IMR-90 (cell line): ENCODE measurements at regions not wholly inside any gene's neighbourhood (a gene's known extent, or its start where the extent isn't known, plus 50 kb on each side); places are given as distances from the start of the nearest gene placed in this dataset.

Experiments
- ATAC-seq: fragments of 200-7000 bp; cut with Tn5 transposase; 2 replicates; pipeline ENCODE4 v1.9.1; 2020; ENCODE audit warnings: low read depth, mild to moderate bottlenecking, moderate library complexity
- BruUV-seq: library from RNA; stranded (reverse); fragments of 400-500 nt; replicated peaks from 2 replicates; lab custom pipeline; 2021; lab: Mats Ljungman, UMichigan
- CTCF ChIA-PET: fragments of 300-600 bp; formaldehyde crosslinking; extraction: SDS; loops from one replicate; lab custom pipeline; 2021; ENCODE audit warnings: antibody characterized with exemption; lab: Yijun Ruan, JAX
- POLR2A ChIA-PET: fragments of 300-600 bp; sonication (Branson Sonifier 250); formaldehyde crosslinking; loops from one replicate; lab custom pipeline; 2022; ENCODE audit warnings: antibody characterized with exemption; ENCODE audit not compliant: unreplicated experiment; lab: Charles Lee
- DNase-seq: peaks from one replicate; pipeline ENCODE4 v3.0.0; 2013
- H2AFZ ChIP-seq: replicated peaks from 2 replicates; pipeline ENCODE3; 2013; ENCODE audit warnings: low read length, mild to moderate bottlenecking; ENCODE audit not compliant: poor library complexity
- H2AK5ac ChIP-seq: 2 replicates; pipeline ENCODE4 v1.6.1; 2013; ENCODE audit warnings: low read depth, low read length, inconsistent platforms
- H2AK9ac ChIP-seq: replicated peaks from 2 replicates; pipeline ENCODE3; 2013; ENCODE audit warnings: mild to moderate bottlenecking, low read depth, low read length, moderate library complexity; ENCODE audit not compliant: poor library complexity
- H2BK120ac ChIP-seq: 2 replicates; pipeline ENCODE4 v1.6.1; 2013; ENCODE audit warnings: low read depth, low read length, inconsistent platforms
- H2BK15ac ChIP-seq: 3 replicates; pipeline ENCODE4 v1.6.1; 2013; ENCODE audit warnings: low read depth, low read length, inconsistent platforms
- H2BK20ac ChIP-seq: 2 replicates; pipeline ENCODE4 v1.6.1; 2013; ENCODE audit warnings: low read depth, mild to moderate bottlenecking, inconsistent platforms, low read length, moderate library complexity
- H2BK5ac ChIP-seq: 2 replicates; pipeline ENCODE4 v1.6.1; 2013; ENCODE audit warnings: mild to moderate bottlenecking, low read depth, low read length, inconsistent platforms; ENCODE audit not compliant: poor library complexity, severe bottlenecking
- H3K14ac ChIP-seq: replicated peaks from 2 replicates; pipeline ENCODE4 v1.6.1; 2013; ENCODE audit warnings: low read depth, low read length, inconsistent platforms
- H3K18ac ChIP-seq: 2 replicates; pipeline ENCODE4 v1.6.1; 2013; ENCODE audit warnings: low read depth, low read length, control low read depth
- H3K23ac ChIP-seq: 2 replicates; pipeline ENCODE4 v1.6.1; 2013; ENCODE audit warnings: low read depth, low read length, inconsistent platforms
- H3K27ac ChIP-seq: 2 replicates; pipeline ENCODE4 v1.5.1; 2013; ENCODE audit warnings: mild to moderate bottlenecking, control low read depth, low read length; ENCODE audit not compliant: insufficient read depth
- H3K27me3 ChIP-seq: 2 replicates; pipeline ENCODE4 v1.6.1; 2013; ENCODE audit warnings: low read length; ENCODE audit not compliant: control insufficient read depth, insufficient read depth
- H3K36me3 ChIP-seq: 2 replicates; pipeline ENCODE4 v1.6.1; 2013; ENCODE audit warnings: low read length, mixed read lengths; ENCODE audit not compliant: control insufficient read depth, insufficient read depth
- H3K4ac ChIP-seq: 2 replicates; pipeline ENCODE4 v1.6.1; 2013; ENCODE audit warnings: low read depth, low read length, inconsistent platforms
- H3K4me1 ChIP-seq: 2 replicates; pipeline ENCODE4 v1.6.1; 2013; ENCODE audit warnings: low read length, mixed read lengths; ENCODE audit not compliant: control insufficient read depth, insufficient read depth
- H3K4me2 ChIP-seq: 2 replicates; pipeline ENCODE4 v1.6.1; 2013; ENCODE audit warnings: low read depth, mild to moderate bottlenecking, control low read depth, low read length, moderate library complexity
- H3K4me3 ChIP-seq: 2 replicates; pipeline ENCODE4 v1.5.1; 2013; ENCODE audit warnings: low read depth, mild to moderate bottlenecking, control low read depth, low read length, moderate library complexity; ENCODE audit not compliant: insufficient read depth
- H3K56ac ChIP-seq: 2 replicates; pipeline ENCODE4 v1.6.1; 2013; ENCODE audit warnings: low read length, inconsistent platforms; ENCODE audit not compliant: insufficient read depth; ENCODE audit errors: extremely low read depth
- H3K79me1 ChIP-seq, 2 experiments: 2 replicates each; pipeline ENCODE4 v1.6.1; 2013; ENCODE audit warnings: low read length in 2 of 2, inconsistent platforms in 1 of 2, low read depth in 1 of 2
- H3K9ac ChIP-seq: 2 replicates; pipeline ENCODE4 v1.6.1; 2013; ENCODE audit warnings: low read depth, low read length, control low read depth
- H3K9me1 ChIP-seq: 2 replicates; pipeline ENCODE4 v1.6.1; 2013; ENCODE audit warnings: low read length, inconsistent platforms; ENCODE audit not compliant: insufficient read depth
- H3K9me3 ChIP-seq: 2 replicates; pipeline ENCODE4 v1.6.1; 2013; ENCODE audit warnings: low read length; ENCODE audit not compliant: control insufficient read depth, insufficient read depth
- H4K20me1 ChIP-seq: 2 replicates; pipeline ENCODE4 v1.6.1; 2013; ENCODE audit warnings: low read length, inconsistent platforms; ENCODE audit not compliant: insufficient read depth
- H4K5ac ChIP-seq: 2 replicates; pipeline ENCODE4 v1.6.1; 2013; ENCODE audit warnings: mild to moderate bottlenecking, low read depth, low read length, control low read depth
- H4K8ac ChIP-seq, 2 experiments: 2 replicates each; pipeline ENCODE4 v1.6.1; 2013; ENCODE audit warnings: low read depth in 2 of 2, low read length in 2 of 2, control low read depth in 1 of 2, inconsistent platforms in 1 of 2
- H4K91ac ChIP-seq: 2 replicates; pipeline ENCODE4 v1.6.1; 2013; ENCODE audit warnings: low read depth, low read length, inconsistent platforms; ENCODE audit not compliant: insufficient read depth
- BHLHE40 ChIP-seq: fragments of 150-350 bp; IDR thresholded peaks from 2 replicates; pipeline ENCODE4 v1.6.1; 2016; ENCODE audit warnings: mild to moderate bottlenecking, low read depth, low read length
- CEBPB ChIP-seq: IDR thresholded peaks from 2 replicates; pipeline ENCODE4 v1.6.1; 2012; ENCODE audit warnings: low read depth, low read length, improper control_type of control experiment
- CHD1 ChIP-seq: IDR thresholded peaks from 2 replicates; pipeline ENCODE4 v1.6.1; 2012; ENCODE audit warnings: low read depth, low read length, improper control_type of control experiment
- CTCF ChIP-seq: conservative IDR thresholded peaks from 2 replicates; pipeline ENCODE4 v1.5.1; 2012; ENCODE audit warnings: mild to moderate bottlenecking, low read depth, low read length, improper control_type of control experiment
- ELK1 ChIP-seq: fragments of 150-350 bp; IDR thresholded peaks from 2 replicates; pipeline ENCODE4 v1.6.1; 2016; ENCODE audit warnings: low read depth, mild to moderate bottlenecking, low read length, moderate library complexity, borderline replicate concordance
- FOS ChIP-seq: fragments of 150-350 bp; IDR thresholded peaks from 2 replicates; pipeline ENCODE4 v1.6.1; 2016; ENCODE audit warnings: low read depth, low read length
- MAFK ChIP-seq: IDR thresholded peaks from 2 replicates; pipeline ENCODE4 v1.6.1; 2012; ENCODE audit warnings: low read depth, low read length, improper control_type of control experiment
- MAZ ChIP-seq: IDR thresholded peaks from 2 replicates; pipeline ENCODE4 v1.6.1; 2012; ENCODE audit warnings: low read depth, mild to moderate bottlenecking, low read length, improper control_type of control experiment, moderate library complexity, borderline replicate concordance
- MXI1 ChIP-seq: IDR thresholded peaks from 2 replicates; pipeline ENCODE4 v1.6.1; 2012; ENCODE audit warnings: low read depth, mild to moderate bottlenecking, low read length, moderate library complexity, borderline replicate concordance
- NFE2L2 ChIP-seq: fragments of 150-350 bp; IDR thresholded peaks from 2 replicates; pipeline ENCODE4 v1.6.1; 2016; ENCODE audit warnings: low read depth, mild to moderate bottlenecking, low read length
- POLR2A ChIP-seq: IDR thresholded peaks from 2 replicates; pipeline ENCODE4 v1.6.1; 2012; ENCODE audit warnings: mild to moderate bottlenecking, low read depth, low read length
- RAD21 ChIP-seq: IDR thresholded peaks from 2 replicates; pipeline ENCODE4 v1.6.1; 2012; ENCODE audit warnings: low read length, improper control_type of control experiment
- RCOR1 ChIP-seq: IDR thresholded peaks from 2 replicates; pipeline ENCODE4 v1.6.1; 2012; ENCODE audit warnings: mild to moderate bottlenecking, low read length, improper control_type of control experiment; ENCODE audit not compliant: insufficient replicate concordance
- RFX5 ChIP-seq: IDR thresholded peaks from 2 replicates; pipeline ENCODE4 v1.8.0; 2012; ENCODE audit warnings: low read depth, mild to moderate bottlenecking, low read length, moderate library complexity
- SMC3 ChIP-seq: fragments of 150-350 bp; IDR thresholded peaks from 2 replicates; pipeline ENCODE4 v1.6.1; 2016; ENCODE audit warnings: low read depth, mild to moderate bottlenecking, antibody characterized with exemption, low read length, moderate library complexity
- USF2 ChIP-seq: fragments of 150-350 bp; IDR thresholded peaks from 2 replicates; pipeline ENCODE4 v1.6.1; 2017; ENCODE audit warnings: mild to moderate bottlenecking, antibody characterized with exemption, low read length, low read depth
- WGBS, 2 experiments: methylation state at CpG; one replicate each; pipeline versions ENCODE4 v1.1.5 to v1.1.7; 2013; ENCODE audit warnings: missing lambda C conversion rate in 2 of 2; ENCODE audit not compliant: insufficient read length in 1 of 2; ENCODE audit errors: extremely low coverage in 2 of 2; 5-methylcytosine and 5-hydroxymethylcytosine counted together
- dilution Hi-C: fragments of 300-500 bp; cut with HindIII; formaldehyde crosslinking; loops from one replicate; pipeline ENCODE4 v1.14.3; 2018; ENCODE audit warnings: low sequenced_read_pairs; ENCODE audit not compliant: unreplicated experiment
- in situ Hi-C: fragments of 300-500 bp; cut with MboI; formaldehyde crosslinking; loops from 3 replicates; pipeline ENCODE4 v1.14.3; 2019; ENCODE audit warnings: low sequenced_read_pairs, inconsistent platforms, mixed read lengths
- intact Hi-C: fragments of 100-400 bp; cut with micrococcal nuclease; formaldehyde crosslinking; loops from 2 replicates; pipeline ENCODE4 v1.10.0; 2022

GRCh38 chr12:89985935-89986334, 277.3 kb upstream of the ATP2B1 start:
- Histone ChIP-seq H4K91ac (no peak overlapping the region), H3K4me1 (peaks cover 2% of the 10 kb centered on the region; the same call in 1 of the 2 replicates), H2BK20ac (no peak overlapping the region), H3K18ac (no peak overlapping the region), H2AK9ac (no peak overlapping the region), H3K9me3 (no peaks in the 10 kb centered on the region), H4K8ac (no peak overlapping the region), H2AK5ac (no peak overlapping the region), H3K14ac (no peak overlapping the region), H3K23ac (no peak overlapping the region), H2BK15ac (no peak overlapping the region), H2BK120ac (no peak overlapping the region), H3K4me3 (no peak overlapping the region), H2AFZ (no peak overlapping the region), H3K4me2 (no peak overlapping the region), H3K27me3 (no peaks in the 10 kb centered on the region), H3K56ac (no peak overlapping the region), H2BK5ac (no peak overlapping the region), H4K5ac (no peak overlapping the region), H3K4ac (no peak overlapping the region), H3K27ac (no peak overlapping the region), H3K9ac (no peak overlapping the region), H4K20me1 (no peaks in the 10 kb centered on the region), H3K36me3 (no peaks in the 10 kb centered on the region), H3K9me1 (no peaks in the 10 kb centered on the region), H3K79me1 (no peaks in the 10 kb centered on the region)
- in situ Hi-C loops: no loop called here
- POLR2A ChIA-PET: no interaction called here
- CTCF ChIA-PET: no interaction called here
- dilution Hi-C loops: no loop called here
- BruUV-seq: no TSS peak
- DNase-seq (no peak), ATAC-seq (no peak)
- no peak for TF ChIP-seq ELK1
- TF ChIP-seq NFE2L2: no peak
- no peak for TF ChIP-seq MAZ
- TF ChIP-seq RFX5: no peak
- no peak for TF ChIP-seq MXI1
- no peak for TF ChIP-seq USF2
- TF ChIP-seq CTCF: no peak
- TF ChIP-seq CEBPB: no peak
- no peak for TF ChIP-seq SMC3
- TF ChIP-seq CHD1: no peak
- no peak for TF ChIP-seq BHLHE40
- TF ChIP-seq RAD21: no peak
- no peak for TF ChIP-seq FOS
- TF ChIP-seq MAFK: no peak
- no peak for TF ChIP-seq RCOR1
- TF ChIP-seq POLR2A: no peak
- WGBS, 2 experiments: no CpG with 5 or more reads among the region's 1 CpG
- intact Hi-C loops: no loop called here
